Neural cell (in vitro differentiated cells): ENCODE measurements at regions not wholly inside any gene's neighbourhood (a gene's known extent, or its start where the extent isn't known, plus 50 kb on each side); places are given as distances from the start of the nearest gene placed in this dataset.
"Not testable (repeated sequence)": the region's sequence is repeated elsewhere in the genome, so short reads cannot be mapped to it uniquely, and the experiment has no call there.

Source experiments
- H2AFZ ChIP-seq: fragments of 200-600, 300-800 bp; sonication (generic), shearing (Covaris generic); 2 replicates; pipeline ENCODE4 v1.6.0; 2014; ENCODE audit warnings: low read depth, mild to moderate bottlenecking, antibody characterized with exemption, low read length, moderate library complexity
- H3F3A ChIP-seq: fragments of 200-600 bp; shearing (Covaris generic); 2 replicates; pipeline ENCODE4 v1.6.1; 2016; ENCODE audit warnings: mild to moderate bottlenecking, moderate library complexity, mixed read lengths, antibody characterized with exemption, low read length; ENCODE audit not compliant: insufficient read depth, poor library complexity, severe bottlenecking
- H3K27ac ChIP-seq: fragments of 200-600, 300-800 bp; sonication (generic), shearing (Covaris generic); 2 replicates; pipeline ENCODE4 v1.5.1; 2014; ENCODE audit warnings: mild to moderate bottlenecking, low read length, moderate library complexity
- H3K27me3 ChIP-seq: fragments of 300-800, 200-600 bp; sonication (generic), shearing (Covaris generic); 2 replicates; pipeline ENCODE4 v1.6.0; 2014; ENCODE audit warnings: mild to moderate bottlenecking, low read depth, low read length, moderate library complexity; ENCODE audit not compliant: insufficient read depth
- H3K36me3 ChIP-seq: fragments of 300-800, 200-600 bp; sonication (generic), shearing (Covaris generic); 2 replicates; pipeline ENCODE4 v1.5.1; 2014; ENCODE audit warnings: mild to moderate bottlenecking, antibody characterized with exemption, low read length, moderate library complexity; ENCODE audit not compliant: insufficient read depth
- H3K4me2 ChIP-seq: fragments of 300-800, 200-600 bp; sonication (generic), shearing (Covaris generic); 2 replicates; pipeline ENCODE4 v1.6.0; 2014; ENCODE audit warnings: mild to moderate bottlenecking, low read length
- H3K4me3 ChIP-seq: fragments of 300-800, 200-600 bp; sonication (generic), shearing (Covaris generic); 2 replicates; pipeline ENCODE4 v1.5.1; 2014; ENCODE audit warnings: mild to moderate bottlenecking, low read length, moderate library complexity
- H3K79me2 ChIP-seq: fragments of 200-600 bp; shearing (Covaris generic); replicated peaks from 2 replicates; pipeline ENCODE4 v1.6.0; 2014; ENCODE audit warnings: mild to moderate bottlenecking, low read length, moderate library complexity; ENCODE audit not compliant: insufficient read depth
- H3K9ac ChIP-seq: fragments of 300-800, 200-600 bp; sonication (generic), shearing (Covaris generic); 2 replicates; pipeline ENCODE4 v1.6.1; 2016; ENCODE audit warnings: mild to moderate bottlenecking, low read length, mixed read lengths
- H3K9me2 ChIP-seq: fragments of 200-600 bp; shearing (Covaris generic); 2 replicates; pipeline ENCODE4 v1.6.1; 2016; ENCODE audit warnings: mild to moderate bottlenecking, low read length, mixed read lengths; ENCODE audit not compliant: insufficient read depth
- H3K9me3 ChIP-seq: fragments of 200-600, 300-800 bp; sonication (generic), shearing (Covaris generic); 2 replicates; pipeline ENCODE4 v1.6.1; 2016; ENCODE audit warnings: mild to moderate bottlenecking, mixed run types, low read length, moderate library complexity, mixed read lengths
- H4K20me1 ChIP-seq: fragments of 200-600 bp; shearing (Covaris generic); 2 replicates; pipeline ENCODE4 v1.6.1; 2016; ENCODE audit warnings: mild to moderate bottlenecking, mixed run types; ENCODE audit not compliant: insufficient read depth
- CTCF ChIP-seq: fragments of 450-650 bp; IDR thresholded peaks from 2 replicates; pipeline ENCODE4 v1.5.1; 2014; ENCODE audit warnings: antibody characterized with exemption, mild to moderate bottlenecking, moderate library complexity; ENCODE audit not compliant: poor library complexity, severe bottlenecking
- EP300 ChIP-seq: fragments of 450-650 bp; conservative IDR thresholded peaks from 2 replicates; pipeline ENCODE4 v1.6.1; 2014; ENCODE audit warnings: antibody characterized with exemption, mild to moderate bottlenecking, moderate library complexity; ENCODE audit not compliant: poor library complexity, severe bottlenecking
- EZH2 ChIP-seq: fragments of 200-600, 300-800 bp; shearing (Covaris generic), sonication (generic); IDR thresholded peaks from 2 replicates; pipeline ENCODE4 v1.6.1; 2014; ENCODE audit warnings: antibody characterized with exemption, low read length, borderline replicate concordance, mild to moderate bottlenecking; ENCODE audit not compliant: insufficient read depth, poor library complexity, severe bottlenecking
- MXI1 ChIP-seq: fragments of 450-650 bp; conservative IDR thresholded peaks from 2 replicates; pipeline ENCODE4 v1.6.1; 2014; ENCODE audit warnings: antibody characterized with exemption, mild to moderate bottlenecking; ENCODE audit not compliant: poor library complexity, severe bottlenecking
- POLR2AphosphoS5 ChIP-seq: IDR thresholded peaks from 2 replicates; pipeline ENCODE4 v1.6.1; 2012
- RAD21 ChIP-seq: fragments of 450-650 bp; conservative IDR thresholded peaks from 2 replicates; pipeline ENCODE4 v1.6.1; 2014; ENCODE audit warnings: antibody characterized with exemption, mild to moderate bottlenecking, moderate library complexity
- REST ChIP-seq: IDR thresholded peaks from 2 replicates; pipeline ENCODE4 v1.6.1; 2012; ENCODE audit warnings: borderline replicate concordance
- TAF1 ChIP-seq: IDR thresholded peaks from 2 replicates; pipeline ENCODE4 v1.6.1; 2012; ENCODE audit warnings: low read depth

GRCh38 chr10:90011281-90011680, 309.9 kb downstream of the KIF20B start:
- H3K27ac ChIP-seq, H3K27me3 ChIP-seq, H3F3A ChIP-seq, H3K9ac ChIP-seq, H3K9me2 ChIP-seq, H2AFZ ChIP-seq, H3K36me3 ChIP-seq, H3K4me2 ChIP-seq, H3K79me2 ChIP-seq, H4K20me1 ChIP-seq, H3K4me3 ChIP-seq, H3K9me3 ChIP-seq: not testable (repeated sequence)

GRCh38 chr10:90018819-90019218, 317.4 kb downstream of the KIF20B start:
- H3K79me2 ChIP-seq: no peaks in the 10 kb centered on the region

GRCh38 chr10:90020506-90020905, 319.1 kb downstream of the KIF20B start:
- no peaks in the 10 kb centered on the region for H3K36me3 ChIP-seq
- H4K20me1 ChIP-seq: no peaks in the 10 kb centered on the region
- no peaks in the 10 kb centered on the region for H3K9me2 ChIP-seq
- H3K4me2 ChIP-seq: no peak overlapping the region
- no peak overlapping the region for H3K9ac ChIP-seq
- no peaks in the 10 kb centered on the region for H3K27me3 ChIP-seq
- TF ChIP-seq EP300 (no peak), TAF1 (no peak), CTCF (no peak)
- H2AFZ ChIP-seq: no peak overlapping the region
- no peak overlapping the region for H3K4me3 ChIP-seq
- no peak overlapping the region for H3K27ac ChIP-seq
- no peaks in the 10 kb centered on the region for H3F3A ChIP-seq
- H3K9me3 ChIP-seq: no peaks in the 10 kb centered on the region
- no peaks in the 10 kb centered on the region for H3K79me2 ChIP-seq

More at GRCh38 chr10:90018819-90019218, 317.4 kb downstream of the KIF20B start:
- no peaks in the 10 kb centered on the region for H3K27me3 ChIP-seq
- H3K36me3 ChIP-seq: no peaks in the 10 kb centered on the region
- H3K9me2 ChIP-seq: no peaks in the 10 kb centered on the region
- no peak overlapping the region for H3K27ac ChIP-seq
- no peak overlapping the region for H3K9ac ChIP-seq
- H2AFZ ChIP-seq: no peak overlapping the region
- H3K4me2 ChIP-seq: no peak overlapping the region
- no peaks in the 10 kb centered on the region for H4K20me1 ChIP-seq
- TF ChIP-seq EZH2 (no peak), RAD21 (no peak), CTCF (no peak)
- no peak overlapping the region for H3K4me3 ChIP-seq
- H3F3A ChIP-seq: no peaks in the 10 kb centered on the region
- no peaks in the 10 kb centered on the region for H3K9me3 ChIP-seq

- Histone ChIP-seq H3K27me3 (no peaks in the 10 kb centered on the region), H3K9me2 (no peaks in the 10 kb centered on the region), H3K9ac (no peak overlapping the region), H3K36me3 (no peaks in the 10 kb centered on the region), H4K20me1 (no peaks in the 10 kb centered on the region), H3K4me2 (no peak overlapping the region), H3F3A (no peaks in the 10 kb centered on the region), H2AFZ (no peak overlapping the region), H3K4me3 (no peak overlapping the region), H3K79me2 (no peaks in the 10 kb centered on the region), H3K9me3 (no peaks in the 10 kb centered on the region), H3K27ac (no peak overlapping the region)
- TF ChIP-seq EP300 (no peak), RAD21 (no peak), EZH2 (no peak), REST (no peak), MXI1 (no peak), TAF1 (no peak), CTCF (no peak), POLR2AphosphoS5 (no peak)
Measured at GRCh38 chr10:90023950-90024349, 322.6 kb downstream of the KIF20B start.
